ENCODE measurements at regions not wholly inside any gene's neighbourhood (a gene's known extent, or its start where the extent isn't known, plus 50 kb on each side); places are given as distances from the start of the nearest gene placed in this dataset.
"Not testable (repeated sequence)": the region's sequence is repeated elsewhere in the genome, so short reads cannot be mapped to it uniquely, and the experiment has no call there.

DNA sequence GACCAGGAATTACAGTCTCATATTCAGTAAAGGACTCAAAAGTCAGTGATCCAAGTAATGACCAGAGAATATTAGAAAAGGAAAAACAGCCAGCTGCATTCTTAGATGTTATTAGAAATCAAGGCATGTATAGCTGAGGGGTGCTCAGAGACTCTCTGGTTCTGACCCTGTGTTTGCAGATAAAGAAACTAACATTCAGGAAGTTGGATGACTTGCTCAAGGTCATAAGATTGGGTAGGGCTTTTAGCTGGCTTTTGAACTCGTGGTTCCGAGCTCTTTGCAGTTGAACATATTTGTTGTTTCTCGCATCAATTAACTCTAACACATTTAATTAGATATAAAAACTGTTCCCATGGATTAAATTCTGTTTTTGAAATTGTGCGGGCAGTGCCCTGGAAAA is 62.5 kb upstream of the ENPP6 start:
- H3K23ac ChIP-seq (ENCODE audit: low read depth, low read length, poor library complexity) = no peak overlapping the region
- no peak overlapping the region for H2BK15ac ChIP-seq (ENCODE audit: low read length)
- peaks cover 3 to 4% of the 10 kb centered on the region in 2 donors for H3K4me1 ChIP-seq (ENCODE audit: control insufficient read depth in 2 of 2, insufficient read depth in 1 of 2, low read depth in 1 of 2, low read length in 2 of 2)
- H3K27ac ChIP-seq (replicated peaks; ENCODE audit: low read length) = no peak overlapping the region
- H3K4ac ChIP-seq (ENCODE audit: low read length) = no peak overlapping the region
- no CpG with 5 or more reads among the region's 4 CpGs for WGBS, 2 donors (ENCODE audit: extremely low coverage in 2 of 2, insufficient read length in 2 of 2, insufficient replicate concordance in 1 of 2)
- DNase-seq (ENCODE audit: low spot score) = no peak
- H2BK12ac ChIP-seq (ENCODE audit: low read length) = no peak overlapping the region
- no peaks in the 10 kb centered on the region for H3K36me3 ChIP-seq (replicated peaks in 1 of 2; ENCODE audit: control insufficient read depth in 2 of 2, insufficient read depth in 2 of 2, low read length in 2 of 2)
- no peak overlapping the region for H4K91ac ChIP-seq (ENCODE audit: low read depth, low read length, poor library complexity)
- no peak overlapping the region for H3K4me3 ChIP-seq (ENCODE audit: low read length in 2 of 2)
- peak overlapping the region; percentile 36 for H2AFZ ChIP-seq (ENCODE audit: low read length)
- H2AK5ac ChIP-seq (ENCODE audit: low read depth, low read length) = no peak overlapping the region
- H3K4me2 ChIP-seq (ENCODE audit: insufficient read depth, low read length, poor library complexity, severe bottlenecking) = no peak overlapping the region
- peaks cover 5 to 8% of the 10 kb centered on the region in 2 donors for H3K9me3 ChIP-seq (replicated peaks in 1 of 2; ENCODE audit: control insufficient read depth in 2 of 2, insufficient read depth in 1 of 2, low read depth in 1 of 2, low read length in 2 of 2)
- H3K27me3 ChIP-seq (ENCODE audit: control insufficient read depth in 3 of 3, insufficient read depth in 3 of 3, low read depth in 1 of 3, low read length in 3 of 3) = no peaks in the 10 kb centered on the region
- no peak overlapping the region for H2BK120ac ChIP-seq (ENCODE audit: low read depth, low read length)
- H3K79me1 ChIP-seq (ENCODE audit: low read depth, low read length) = no peaks in the 10 kb centered on the region
- no peak overlapping the region for H3K9ac ChIP-seq (ENCODE audit: low read depth, low read length, poor library complexity)
- no peak overlapping the region for H3K14ac ChIP-seq (ENCODE audit: low read length)
- no peak overlapping the region for H3K18ac ChIP-seq (ENCODE audit: low read length)
- H2BK5ac ChIP-seq (ENCODE audit: low read length) = no peak overlapping the region
- H4K8ac ChIP-seq (ENCODE audit: low read depth, low read length) = no peak overlapping the region

DNA sequence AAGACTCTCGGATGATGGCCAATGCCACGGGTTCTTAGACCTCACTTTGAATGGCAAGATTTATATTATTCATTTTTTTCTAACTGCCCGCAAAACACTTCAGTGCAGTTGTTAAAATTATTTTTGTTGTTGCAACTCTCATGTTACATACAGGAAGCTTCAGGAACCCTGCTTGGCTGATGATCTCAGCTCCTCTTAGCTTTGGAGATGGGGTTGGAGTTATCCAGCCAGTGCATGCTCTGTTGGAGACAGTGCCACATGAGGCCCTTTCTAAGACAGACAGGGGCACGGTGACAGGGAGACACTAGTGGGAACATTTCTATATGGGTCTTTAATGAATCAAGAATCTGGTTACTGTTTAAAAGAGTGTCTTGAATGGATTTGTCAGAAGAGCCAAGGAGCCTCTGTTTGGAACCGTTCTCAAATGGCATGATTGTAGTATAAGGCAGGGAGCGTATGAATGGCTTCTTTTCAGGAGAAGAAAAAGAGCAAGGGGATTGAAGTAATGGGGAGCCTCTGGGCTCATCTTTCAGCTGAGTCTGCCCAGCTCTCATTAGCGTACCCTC is 61.9 kb upstream of the ENPP6 start:
- Histone ChIP-seq H3K36me3 (replicated peaks in 1 of 2; ENCODE audit: control insufficient read depth in 2 of 2, insufficient read depth in 2 of 2, low read length in 2 of 2) (no peaks in the 10 kb centered on the region), H3K4me3 (ENCODE audit: low read length in 2 of 2) (no peak overlapping the region), H3K9me3 (replicated peaks in 1 of 2; ENCODE audit: control insufficient read depth in 2 of 2, insufficient read depth in 1 of 2, low read depth in 1 of 2, low read length in 2 of 2) (peaks cover 5 to 8% of the 10 kb centered on the region in 2 donors), H3K27me3 (ENCODE audit: control insufficient read depth in 3 of 3, insufficient read depth in 3 of 3, low read depth in 1 of 3, low read length in 3 of 3) (no peaks in the 10 kb centered on the region), H3K14ac (ENCODE audit: low read length) (no peak overlapping the region), H4K91ac (ENCODE audit: low read depth, low read length, poor library complexity) (no peak overlapping the region), H3K27ac (replicated peaks; ENCODE audit: low read length) (no peak overlapping the region), H2BK12ac (ENCODE audit: low read length) (no peak overlapping the region), H3K4ac (ENCODE audit: low read length) (no peak overlapping the region), H2BK120ac (ENCODE audit: low read depth, low read length) (no peak overlapping the region), H3K23ac (ENCODE audit: low read depth, low read length, poor library complexity) (no peak overlapping the region), H3K79me1 (ENCODE audit: low read depth, low read length) (no peaks in the 10 kb centered on the region), H2BK5ac (ENCODE audit: low read length) (no peak overlapping the region), H3K18ac (ENCODE audit: low read length) (no peak overlapping the region), H2AK5ac (ENCODE audit: low read depth, low read length) (no peak overlapping the region), H4K8ac (ENCODE audit: low read depth, low read length) (no peak overlapping the region), H3K4me1 (ENCODE audit: control insufficient read depth in 2 of 2, insufficient read depth in 1 of 2, low read depth in 1 of 2, low read length in 2 of 2) (peaks cover 3 to 4% of the 10 kb centered on the region in 2 donors), H3K4me2 (ENCODE audit: insufficient read depth, low read length, poor library complexity, severe bottlenecking) (no peak overlapping the region), H2AFZ (ENCODE audit: low read length) (peak overlapping the region; percentile 36), H2BK15ac (ENCODE audit: low read length) (no peak overlapping the region), H3K9ac (ENCODE audit: low read depth, low read length, poor library complexity) (no peak overlapping the region)
- WGBS, 2 donors (ENCODE audit: extremely low coverage in 2 of 2, insufficient read length in 2 of 2, insufficient replicate concordance in 1 of 2) = no CpG with 5 or more reads among the region's 7 CpGs
- no peak for DNase-seq (ENCODE audit: low spot score)

GRCh38 chr4:184277769-184278168 is 60.1 kb upstream of the ENPP6 start:
- not testable (repeated sequence) for H3K23ac ChIP-seq (ENCODE audit: low read depth, low read length, poor library complexity); H3K79me1 ChIP-seq (ENCODE audit: low read depth, low read length); H3K4me3 ChIP-seq (ENCODE audit: low read length in 2 of 2); H3K27ac ChIP-seq (replicated peaks; ENCODE audit: low read length); H2AFZ ChIP-seq (ENCODE audit: low read length); H3K9me3 ChIP-seq (replicated peaks in 1 of 2; ENCODE audit: control insufficient read depth in 2 of 2, insufficient read depth in 1 of 2, low read depth in 1 of 2, low read length in 2 of 2); H3K27me3 ChIP-seq (ENCODE audit: control insufficient read depth in 3 of 3, insufficient read depth in 3 of 3, low read depth in 1 of 3, low read length in 3 of 3); H3K18ac ChIP-seq (ENCODE audit: low read length); H3K14ac ChIP-seq (ENCODE audit: low read length); H3K36me3 ChIP-seq (replicated peaks in 1 of 2; ENCODE audit: control insufficient read depth in 2 of 2, insufficient read depth in 2 of 2, low read length in 2 of 2); H2BK120ac ChIP-seq (ENCODE audit: low read depth, low read length); H2BK5ac ChIP-seq (ENCODE audit: low read length); H3K9ac ChIP-seq (ENCODE audit: low read depth, low read length, poor library complexity); H2AK5ac ChIP-seq (ENCODE audit: low read depth, low read length); H3K4ac ChIP-seq (ENCODE audit: low read length); H3K4me1 ChIP-seq (ENCODE audit: control insufficient read depth in 2 of 2, insufficient read depth in 1 of 2, low read depth in 1 of 2, low read length in 2 of 2); H4K8ac ChIP-seq (ENCODE audit: low read depth, low read length); H2BK15ac ChIP-seq (ENCODE audit: low read length); H2BK12ac ChIP-seq (ENCODE audit: low read length); DNase-seq (ENCODE audit: low spot score); H3K4me2 ChIP-seq (ENCODE audit: insufficient read depth, low read length, poor library complexity, severe bottlenecking); H4K91ac ChIP-seq (ENCODE audit: low read depth, low read length, poor library complexity)

GRCh38 chr4:184277010-184277409 is 59.3 kb upstream of the ENPP6 start:
- not testable (repeated sequence) for DNase-seq (ENCODE audit: low spot score); H3K14ac ChIP-seq (ENCODE audit: low read length); H3K9me3 ChIP-seq (replicated peaks in 1 of 2; ENCODE audit: control insufficient read depth in 2 of 2, insufficient read depth in 1 of 2, low read depth in 1 of 2, low read length in 2 of 2); H3K4me1 ChIP-seq (ENCODE audit: control insufficient read depth in 2 of 2, insufficient read depth in 1 of 2, low read depth in 1 of 2, low read length in 2 of 2); H3K4me2 ChIP-seq (ENCODE audit: insufficient read depth, low read length, poor library complexity, severe bottlenecking); H2BK5ac ChIP-seq (ENCODE audit: low read length); H2BK12ac ChIP-seq (ENCODE audit: low read length); H3K4ac ChIP-seq (ENCODE audit: low read length); H3K9ac ChIP-seq (ENCODE audit: low read depth, low read length, poor library complexity); H3K23ac ChIP-seq (ENCODE audit: low read depth, low read length, poor library complexity); H2AK5ac ChIP-seq (ENCODE audit: low read depth, low read length); H4K91ac ChIP-seq (ENCODE audit: low read depth, low read length, poor library complexity); H2BK120ac ChIP-seq (ENCODE audit: low read depth, low read length); H3K79me1 ChIP-seq (ENCODE audit: low read depth, low read length); H3K36me3 ChIP-seq (replicated peaks in 1 of 2; ENCODE audit: control insufficient read depth in 2 of 2, insufficient read depth in 2 of 2, low read length in 2 of 2); H3K27ac ChIP-seq (replicated peaks; ENCODE audit: low read length); H2AFZ ChIP-seq (ENCODE audit: low read length); H3K4me3 ChIP-seq (ENCODE audit: low read length in 2 of 2); H4K8ac ChIP-seq (ENCODE audit: low read depth, low read length); H2BK15ac ChIP-seq (ENCODE audit: low read length); H3K18ac ChIP-seq (ENCODE audit: low read length); H3K27me3 ChIP-seq (ENCODE audit: control insufficient read depth in 3 of 3, insufficient read depth in 3 of 3, low read depth in 1 of 3, low read length in 3 of 3)
- WGBS, 2 donors (ENCODE audit: extremely low coverage in 2 of 2, insufficient read length in 2 of 2, insufficient replicate concordance in 1 of 2) = no CpG with 5 or more reads among the region's 3 CpGs
